DMS79 (cell line): ENCODE measurements at regions not wholly inside any gene's neighbourhood (a gene's known extent, or its start where the extent isn't known, plus 50 kb on each side); places are given as distances from the start of the nearest gene placed in this dataset.

ENCODE experiments used
- DNase-seq: peaks from one replicate; lab custom pipeline; 2025; lab: John Stamatoyannopoulos, UW

- no peak for DNase-seq
Measured at GRCh38 chr12:116402163-116402939, 124.9 kb upstream of the MED13L start.

GRCh38 chr12:116403546-116403945 lies 126.1 kb upstream of the MED13L start:
- DNase-seq, result no peak

- no peak for DNase-seq
Measured at GRCh38 chr12:116404247-116404646, 126.8 kb upstream of the MED13L start.

GRCh38 chr12:116404913-116405611 lies 127.6 kb upstream of the MED13L start:
- no peak for DNase-seq

GRCh38 chr12:116406529-116406928 lies 129.0 kb upstream of the MED13L start:
- DNase-seq, result peak; percentile 45

GRCh38 chr12:116408489-116409250 lies 131.2 kb upstream of the MED13L start:
- no peak for DNase-seq

- no peak for DNase-seq
Measured at GRCh38 chr12:116411977-116412376, 134.5 kb upstream of the MED13L start.

GRCh38 chr12:116414891-116415290 lies 137.4 kb upstream of the MED13L start:
- no peak for DNase-seq

GRCh38 chr12:116415408-116416108 lies 138.1 kb upstream of the MED13L start:
- no peak for DNase-seq

GRCh38 chr12:116416166-116416565 lies 138.7 kb upstream of the MED13L start:
- no peak for DNase-seq

GRCh38 chr12:116418551-116418950 lies 140.6 kb upstream of the MAP1LC3B2 start:
- no peak for DNase-seq

- peak; percentile 67 for DNase-seq
Measured at GRCh38 chr12:116420227-116420880, 138.8 kb upstream of the MAP1LC3B2 start.

GRCh38 chr12:116421785-116422538 lies 137.2 kb upstream of the MAP1LC3B2 start:
- DNase-seq, result no peak

- DNase-seq, result no peak
Measured at GRCh38 chr12:116423094-116423493, 136.1 kb upstream of the MAP1LC3B2 start.

GRCh38 chr12:116425256-116426193 lies 133.7 kb upstream of the MAP1LC3B2 start:
- no peak for DNase-seq

- no peak for DNase-seq
Measured at GRCh38 chr12:116426391-116427136, 132.6 kb upstream of the MAP1LC3B2 start.

- DNase-seq, result no peak
Measured at GRCh38 chr12:116427200-116427930, 131.8 kb upstream of the MAP1LC3B2 start.

- DNase-seq, result no peak
Measured at GRCh38 chr12:116429826-116430360, 129.3 kb upstream of the MAP1LC3B2 start.
